Ramos (cell line): ENCODE measurements at regions not wholly inside any gene's neighbourhood (a gene's known extent, or its start where the extent isn't known, plus 50 kb on each side); places are given as distances from the start of the nearest gene placed in this dataset.

Source experiments
- in situ Hi-C: fragments of 300-500 bp; cut with MboI; formaldehyde crosslinking; loops from one replicate; pipeline ENCODE4 v1.14.3; 2022; ENCODE audit warnings: low sequenced_read_pairs; ENCODE audit not compliant: unreplicated experiment

DNA sequence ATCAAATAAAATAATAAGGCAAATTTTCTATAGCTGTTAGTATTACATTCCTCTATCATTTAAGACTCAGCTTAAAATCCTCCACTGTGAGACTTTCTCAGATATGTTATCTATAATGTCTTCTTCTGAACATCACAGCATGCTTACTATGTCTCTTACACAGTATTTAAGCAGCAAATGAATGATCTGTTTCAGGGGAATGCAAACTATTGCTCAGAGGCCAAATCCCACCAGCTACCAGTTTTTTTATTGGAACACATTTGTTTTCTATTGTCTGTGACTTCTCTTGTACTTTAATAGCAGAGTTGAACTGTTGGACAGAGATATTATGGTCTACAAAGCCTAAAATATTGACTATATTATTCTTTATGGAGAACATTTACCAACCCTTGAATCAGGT, 59.6 kb downstream of the C3orf38 start:
- in situ Hi-C loops: loop anchor here (25.0 kb wide), 1 partner anchor 903 kb away; the partner anchor contains the start of gene EPHA3

DNA sequence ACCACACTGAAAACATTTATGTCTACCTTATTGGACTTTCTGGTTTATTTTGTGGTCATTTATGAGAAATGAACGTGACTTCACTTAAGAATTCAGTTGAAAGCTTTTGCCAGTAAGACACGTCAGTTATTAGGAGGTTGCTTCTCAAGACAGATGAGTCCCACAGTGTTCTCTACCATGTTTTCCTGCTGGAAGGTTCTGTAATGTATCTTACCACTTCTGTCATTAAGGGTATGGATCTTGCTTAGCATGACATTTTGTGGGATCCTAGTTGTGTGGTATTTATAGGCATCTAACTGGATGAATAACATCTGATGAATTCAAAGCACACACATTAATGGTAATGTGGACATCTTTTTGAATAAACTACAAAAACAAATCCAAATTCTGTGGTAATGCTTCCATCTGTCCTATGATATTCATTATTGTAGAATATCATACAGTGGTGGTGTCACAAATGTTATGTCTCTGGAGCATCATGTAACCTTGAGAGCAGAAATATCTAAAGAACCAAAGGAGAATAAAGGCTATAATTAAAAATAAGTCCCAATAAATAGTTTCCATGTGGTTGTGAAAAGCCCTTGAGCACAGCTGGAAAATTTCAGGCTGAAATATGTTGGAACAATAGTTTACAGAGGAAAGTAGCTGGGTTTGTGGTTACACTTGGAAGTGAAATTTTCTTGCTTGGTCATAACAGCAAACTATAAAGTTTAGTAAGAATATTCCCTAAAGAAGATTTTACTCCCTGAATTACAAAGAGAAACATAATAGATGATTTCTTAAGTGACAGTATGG, 61.5 kb downstream of the C3orf38 start:
- in situ Hi-C loops: loop anchor here (25.0 kb wide), 1 partner anchor 901 kb away; the partner anchor contains the start of gene EPHA3

GRCh38 chr3:88219138-88219792, 69.5 kb downstream of the C3orf38 start:
- in situ Hi-C loops: loop anchor here (25.0 kb wide), 1 partner anchor 893 kb away; the partner anchor contains the start of gene EPHA3

- in situ Hi-C loops: loop anchor here (25.0 kb wide), 1 partner anchor 892 kb away; the partner anchor contains the start of gene EPHA3
Measured at GRCh38 chr3:88220126-88220525, 70.4 kb downstream of the C3orf38 start.

GRCh38 chr3:88221726-88222125, 72.0 kb downstream of the C3orf38 start:
- in situ Hi-C loops: loop anchor here (25.0 kb wide), 1 partner anchor 891 kb away; the partner anchor contains the start of gene EPHA3

DNA sequence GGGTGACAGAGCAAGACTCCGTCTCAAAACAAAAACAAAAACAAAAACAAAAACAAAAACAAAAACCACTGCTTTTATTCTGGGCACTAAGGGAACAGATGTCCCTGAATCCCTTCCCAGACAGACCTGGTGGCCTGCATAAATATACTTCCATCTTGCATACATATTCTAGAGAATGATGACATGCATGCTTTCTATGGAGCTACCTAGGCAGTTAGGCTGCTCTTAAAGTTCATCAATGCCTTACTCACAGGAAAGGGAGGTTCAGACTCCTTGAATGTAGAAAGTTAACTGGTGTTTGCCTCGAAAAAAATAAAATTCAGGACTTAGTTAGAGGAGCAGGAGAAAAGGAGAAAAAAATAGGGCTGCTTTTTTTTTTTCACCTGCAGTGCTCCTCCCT, 72.6 kb downstream of the C3orf38 start:
- in situ Hi-C loops: loop anchor here (25.0 kb wide), 1 partner anchor 890 kb away; the partner anchor contains the start of gene EPHA3

DNA sequence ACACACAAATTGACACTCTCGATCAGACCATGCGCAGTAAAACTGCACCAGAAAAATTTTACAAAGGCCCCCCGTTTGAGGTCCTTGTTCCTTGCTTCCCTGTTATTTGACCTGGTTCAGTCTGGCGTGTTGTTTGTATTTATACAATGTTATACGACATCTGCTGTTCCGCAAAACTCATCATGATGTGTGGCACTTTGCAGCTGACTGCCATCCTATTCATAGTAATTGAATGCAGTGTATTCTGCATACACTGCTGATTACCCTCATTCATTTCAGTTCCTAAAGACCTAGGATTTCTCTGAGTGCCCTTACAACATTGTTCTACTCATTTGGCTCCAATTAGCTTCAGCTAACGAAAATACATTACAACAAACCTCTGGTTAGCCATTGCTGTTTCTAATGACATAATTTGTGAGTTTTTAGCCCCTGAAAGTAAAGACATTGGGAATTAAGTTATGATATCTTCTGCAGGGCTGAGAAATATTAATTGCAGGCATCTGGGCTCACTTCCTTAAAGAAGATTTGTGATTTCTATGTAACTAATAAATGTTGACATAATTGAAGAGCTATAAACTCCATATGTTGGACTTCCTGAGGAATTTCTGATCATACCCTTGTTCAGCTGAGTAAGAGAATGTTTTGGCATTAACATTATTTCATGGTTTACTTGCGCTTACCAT, 75.7 kb downstream of the C3orf38 start:
- in situ Hi-C loops: no loop called here

- in situ Hi-C loops: no loop called here
Measured at GRCh38 chr3:88226910-88227309, 77.2 kb downstream of the C3orf38 start.

DNA sequence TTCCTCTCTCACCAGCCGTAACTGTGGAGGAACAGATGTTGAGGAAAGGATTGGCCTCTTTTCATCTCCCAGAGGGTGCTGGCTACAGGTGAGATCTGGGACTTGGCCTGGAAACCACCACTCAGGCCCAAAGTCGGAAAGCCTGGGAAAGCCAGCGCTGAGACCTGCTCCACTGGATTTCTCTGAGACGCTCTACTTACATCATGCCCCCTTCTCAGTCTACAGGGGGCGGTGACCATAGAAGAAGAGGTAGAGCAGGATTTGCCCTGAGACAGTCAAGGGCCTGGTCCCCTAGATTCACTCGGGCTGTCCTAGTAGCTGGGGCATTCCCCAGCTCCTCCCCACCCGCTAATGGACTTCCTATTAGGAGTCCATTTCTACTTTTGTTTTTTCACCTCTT, 80.9 kb downstream of the C3orf38 start:
- in situ Hi-C loops: no loop called here

DNA sequence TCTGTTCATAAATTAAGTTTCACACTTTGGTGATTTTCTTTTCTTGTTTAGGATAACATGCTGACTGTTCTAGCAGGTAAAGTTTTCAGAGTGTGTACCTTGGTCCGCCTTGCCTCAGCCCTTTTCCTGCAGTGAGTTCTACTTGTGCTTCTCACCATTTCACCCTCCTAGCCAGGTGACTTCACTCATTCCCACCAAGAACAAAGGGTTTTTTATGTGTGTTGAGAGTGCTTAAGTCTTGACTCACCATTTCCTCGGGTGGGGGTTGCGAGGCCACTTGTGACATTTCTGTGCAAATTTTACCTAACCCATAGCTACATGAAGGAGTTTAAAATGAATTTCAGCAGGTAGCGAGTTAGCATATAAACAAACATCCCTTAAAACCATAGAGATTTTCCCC, 81.4 kb downstream of the C3orf38 start:
- in situ Hi-C loops: no loop called here

DNA sequence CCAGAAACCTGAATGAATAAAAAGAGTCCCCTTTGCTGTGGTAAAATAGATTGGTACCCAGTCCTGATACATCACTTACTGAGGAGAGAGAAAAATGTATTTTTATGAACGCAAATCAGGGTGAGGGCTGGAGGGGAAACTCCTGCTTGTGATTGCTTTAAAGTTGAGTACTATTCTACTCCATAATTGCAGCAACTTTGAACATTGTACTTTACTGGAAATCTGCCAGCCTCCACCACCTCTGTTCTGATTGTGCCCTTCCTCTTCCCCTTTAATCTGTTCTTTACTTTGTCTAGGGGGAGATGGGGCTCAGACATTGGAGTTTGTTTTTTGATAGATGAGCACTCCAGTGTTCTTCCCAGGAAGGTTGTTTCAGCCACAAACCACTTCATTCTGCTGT, 81.9 kb downstream of the C3orf38 start:
- in situ Hi-C loops: no loop called here

DNA sequence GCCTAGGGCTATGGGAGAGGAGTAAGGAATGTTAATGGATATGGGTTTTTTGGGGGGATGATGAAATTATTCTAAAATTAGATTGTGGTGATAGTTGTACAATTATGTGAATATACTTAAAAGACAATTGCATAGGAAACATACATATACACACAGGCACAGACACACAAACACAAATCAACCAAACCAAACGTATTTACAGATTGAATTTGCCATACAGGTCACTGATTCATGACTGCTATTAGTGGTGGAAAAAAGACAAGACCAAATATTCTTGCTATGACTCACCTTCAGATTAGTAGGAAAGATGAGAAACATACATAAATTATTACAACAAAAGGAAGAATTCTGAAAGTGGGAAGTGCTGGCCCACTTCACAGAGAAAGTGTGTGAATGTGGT, 85.3 kb downstream of the C3orf38 start:
- in situ Hi-C loops: no loop called here

GRCh38 chr3:88239870-88240269, 90.1 kb downstream of the C3orf38 start:
- in situ Hi-C loops: no loop called here

DNA sequence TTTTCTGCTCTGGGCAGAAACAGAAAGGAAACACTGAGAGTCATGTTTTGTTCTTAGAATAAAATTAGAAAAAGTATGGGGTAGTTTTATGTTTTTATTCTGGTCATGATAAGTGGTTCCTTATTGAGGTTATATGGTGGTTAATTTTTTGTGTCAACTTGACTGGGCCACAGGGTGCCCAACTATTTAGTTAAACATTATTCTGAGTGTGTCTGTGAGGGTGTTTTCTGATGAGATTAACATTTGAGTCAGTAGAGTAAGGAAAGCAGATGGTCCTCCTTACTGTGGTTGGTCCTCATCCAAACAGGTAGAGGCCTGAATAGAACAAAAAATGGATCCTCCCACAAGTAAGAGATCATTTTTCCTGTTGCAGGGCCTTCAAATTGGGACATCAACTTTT, 98.9 kb downstream of the C3orf38 start:
- in situ Hi-C loops: no loop called here

GRCh38 chr3:88259045-88259444, 109.3 kb downstream of the C3orf38 start:
- in situ Hi-C loops: no loop called here

GRCh38 chr3:88262527-88262926, 112.8 kb downstream of the C3orf38 start:
- in situ Hi-C loops: no loop called here

DNA sequence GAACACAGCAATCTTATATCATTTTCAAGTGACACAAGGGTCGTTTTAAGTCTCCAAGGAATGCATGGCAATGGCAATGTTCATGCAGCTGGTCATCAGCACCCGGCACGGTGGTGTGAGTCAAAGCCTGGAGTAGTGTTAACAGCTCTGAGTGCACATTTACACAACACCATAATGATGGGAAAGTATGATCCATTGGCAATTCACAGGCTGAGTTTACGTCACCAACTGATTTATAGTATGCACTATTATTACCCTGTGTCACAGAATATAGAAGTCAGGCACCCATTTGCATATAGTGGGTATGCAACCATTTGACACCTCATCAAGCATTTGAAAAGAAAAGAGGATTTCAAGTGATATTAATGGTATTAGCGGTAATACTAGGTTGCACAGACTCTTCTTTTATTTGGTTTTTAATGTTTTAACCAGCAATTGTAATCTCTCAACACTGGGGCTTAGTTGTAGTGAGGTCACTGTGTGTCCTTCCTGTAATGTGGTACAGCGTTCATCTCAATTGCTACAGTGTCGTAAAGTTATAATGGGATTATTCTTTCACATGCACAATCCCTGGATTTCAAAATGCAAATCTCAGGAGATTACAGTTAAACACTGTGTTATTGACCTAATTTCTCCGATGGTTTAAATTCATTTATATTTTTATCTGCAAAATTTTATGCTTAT, 113.8 kb downstream of the C3orf38 start:
- in situ Hi-C loops: no loop called here

GRCh38 chr3:88267441-88267840, 117.7 kb downstream of the C3orf38 start:
- in situ Hi-C loops: no loop called here

DNA sequence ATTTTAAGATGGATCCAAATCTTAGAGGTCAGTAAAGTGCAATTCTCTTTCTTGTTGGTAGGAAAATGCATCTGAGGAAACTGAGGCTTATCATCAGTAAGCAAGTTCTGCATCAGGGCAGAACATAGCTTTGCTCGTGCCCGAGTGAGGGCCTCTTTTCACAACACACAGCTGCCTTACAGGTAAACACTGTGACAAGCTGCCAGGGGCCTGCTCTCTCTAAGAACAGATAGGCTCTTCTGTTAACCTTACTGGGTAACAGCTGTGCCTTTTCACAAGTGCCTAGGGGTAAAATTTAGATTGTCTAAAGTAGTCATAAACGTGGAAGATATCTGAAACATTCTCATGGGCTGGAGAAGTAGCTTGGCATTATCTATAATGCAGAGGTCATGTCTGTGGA, 118.1 kb downstream of the C3orf38 start:
- in situ Hi-C loops: no loop called here

DNA sequence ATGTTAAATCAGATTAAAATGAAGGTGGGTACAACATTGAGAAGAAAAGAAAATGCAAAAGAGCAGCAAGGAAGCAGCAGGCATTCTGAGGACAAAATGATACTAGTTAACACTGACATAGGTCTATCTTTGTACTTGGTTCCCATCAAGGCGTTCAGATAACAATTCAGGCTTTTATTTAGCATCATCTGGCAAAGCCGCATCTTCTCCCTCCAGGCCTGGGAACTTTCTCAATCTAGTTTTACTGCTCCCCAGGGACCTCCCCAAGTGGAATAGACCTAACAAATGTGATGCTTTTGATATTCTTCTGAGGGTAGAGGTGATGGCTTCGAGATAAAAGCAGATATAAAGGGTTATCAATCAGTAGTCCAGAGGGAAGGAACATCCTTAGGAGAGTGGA, 130.6 kb downstream of the C3orf38 start:
- in situ Hi-C loops: no loop called here
